Breast epithelium (tissue), 4 donors: ENCODE measurements at regions not wholly inside any gene's neighbourhood (a gene's known extent, or its start where the extent isn't known, plus 50 kb on each side); places are given as distances from the start of the nearest gene placed in this dataset.

Source experiments
- DNase-seq, 2 donors: peaks; one replicate each; pipeline ENCODE4 v3.0.0-alpha.2; 2019; ENCODE audit warnings: low spot score in 2 of 2
- H3K27ac ChIP-seq, 2 donors: fragments of 200-600 bp; sonication (generic) in 1 of 2; one replicate each; pipeline ENCODE4 v1.5.1; 2016 to 2019; ENCODE audit warnings: mild to moderate bottlenecking in 1 of 2
- H3K27me3 ChIP-seq, 2 donors: fragments of 200-600 bp; sonication (generic) in 1 of 2; one replicate each; pipeline versions ENCODE4 v1.5.1 to v1.6.0; 2017 to 2019; ENCODE audit warnings: control low read depth in 1 of 2, mild to moderate bottlenecking in 1 of 2
- H3K36me3 ChIP-seq: fragments of 200-600 bp; one replicate; pipeline ENCODE4 v1.5.1; 2019
- H3K4me1 ChIP-seq, 2 donors: fragments of 200-600 bp; sonication (generic); one replicate each; pipeline ENCODE4 v1.5.1; 2016 to 2019; ENCODE audit warnings: control low read depth in 1 of 2
- H3K4me3 ChIP-seq, 3 donors: fragments of 200-600 bp; sonication (generic); 1 replicate in 2 of 3; 2 replicates in 1 of 3; pipeline ENCODE4 v1.5.1; 2016 to 2019; ENCODE audit warnings: mild to moderate bottlenecking in 3 of 3, moderate library complexity in 2 of 3
- H3K9me3 ChIP-seq, 2 donors: fragments of 200-600 bp; sonication (generic) in 1 of 2; one replicate each; pipeline ENCODE4 v1.5.1; 2016 to 2019; ENCODE audit warnings: control low read depth in 1 of 2
- CTCF ChIP-seq, 3 donors: fragments of 450-650 bp; IDR thresholded peaks; one replicate each; pipeline ENCODE4 v1.5.1; 2016 to 2017; ENCODE audit warnings: antibody characterized with exemption in 3 of 3, mild to moderate bottlenecking in 3 of 3, moderate library complexity in 3 of 3
- POLR2A ChIP-seq: fragments of 450-650 bp; IDR thresholded peaks from one replicate; pipeline ENCODE4 v1.6.1; 2016; ENCODE audit warnings: antibody characterized with exemption, mild to moderate bottlenecking, moderate library complexity
- POLR2AphosphoS5 ChIP-seq, 3 donors: sonication (generic); formaldehyde crosslinking; IDR thresholded peaks; one replicate each; pipeline ENCODE4 v1.6.1; 2017; ENCODE audit warnings: antibody characterized with exemption in 3 of 3
- intact Hi-C: fragments of 100-400 bp; cut with DNase I; formaldehyde crosslinking; loops from one replicate; pipeline ENCODE4 v1.15.1; 2023; ENCODE audit warnings: low total_unique reads

- TF ChIP-seq POLR2AphosphoS5 (IDR thresholded peaks at IDR 0.05) (no peak), POLR2A (no peak), CTCF (IDR thresholded peaks at IDR 0.05) (no peak)
- no peak for DNase-seq
- intact Hi-C loops, result no loop called here
- no peak overlapping the region for H3K4me3 ChIP-seq
- no peaks in the 10 kb centered on the region for H3K9me3 ChIP-seq
- H3K36me3 ChIP-seq, result no peaks in the 10 kb centered on the region
- peaks cover 0 to 4% of the 10 kb centered on the region in 2 donors for H3K4me1 ChIP-seq
- no peaks in the 10 kb centered on the region for H3K27me3 ChIP-seq
- H3K27ac ChIP-seq, result peak overlapping the region in 1 of 2 donors; percentile 86
Observed at GRCh38 chr6:106796781-106797180, 167.4 kb downstream of the QRSL1 start.

GRCh38 chr6:106794129-106794528 is 164.8 kb downstream of the QRSL1 start:
- H3K36me3 ChIP-seq, result no peaks in the 10 kb centered on the region
- no peaks in the 10 kb centered on the region for H3K27me3 ChIP-seq
- H3K4me1 ChIP-seq, result peaks cover 0 to 4% of the 10 kb centered on the region in 2 donors
- H3K4me3 ChIP-seq, result no peak overlapping the region
- TF ChIP-seq POLR2AphosphoS5 (IDR thresholded peaks at IDR 0.05) (no peak), CTCF (IDR thresholded peaks at IDR 0.05) (no peak), POLR2A (no peak)
- no peaks in the 10 kb centered on the region for H3K9me3 ChIP-seq
- intact Hi-C loops, result no loop called here
- H3K27ac ChIP-seq, result no peak overlapping the region
- no peak for DNase-seq

- Histone ChIP-seq H3K27me3 (no peaks in the 10 kb centered on the region), H3K27ac (peak overlapping the region; percentile 73 to 81), H3K9me3 (no peaks in the 10 kb centered on the region), H3K4me3 (no peak overlapping the region), H3K4me1 (peaks cover 0 to 4% of the 10 kb centered on the region in 2 donors), H3K36me3 (no peaks in the 10 kb centered on the region)
- no peak for TF ChIP-seq POLR2A
- peak in 1 of 3 donors; percentile 21 for TF ChIP-seq POLR2AphosphoS5 (IDR thresholded peaks at IDR 0.05)
- DNase-seq, result no peak
- intact Hi-C loops, result no loop called here
Observed at GRCh38 chr6:106792536-106793236, 163.3 kb downstream of the QRSL1 start.

- no peaks in the 10 kb centered on the region for H3K9me3 ChIP-seq
- no peak for DNase-seq
- intact Hi-C loops, result no loop called here
- H3K27ac ChIP-seq, result no peak overlapping the region
- no peak overlapping the region for H3K4me3 ChIP-seq
- H3K36me3 ChIP-seq, result no peaks in the 10 kb centered on the region
- peaks cover 0 to 4% of the 10 kb centered on the region in 2 donors for H3K4me1 ChIP-seq
- TF ChIP-seq POLR2A (no peak), CTCF (IDR thresholded peaks at IDR 0.05) (no peak), POLR2AphosphoS5 (IDR thresholded peaks at IDR 0.05) (no peak)
- no peaks in the 10 kb centered on the region for H3K27me3 ChIP-seq
Observed at GRCh38 chr6:106790935-106791334, 161.6 kb downstream of the QRSL1 start.

- no peak for DNase-seq
- H3K27ac ChIP-seq, result no peak overlapping the region
- TF ChIP-seq POLR2A (no peak), CTCF (IDR thresholded peaks at IDR 0.05) (no peak), POLR2AphosphoS5 (IDR thresholded peaks at IDR 0.05) (no peak)
- H3K36me3 ChIP-seq, result no peaks in the 10 kb centered on the region
- H3K27me3 ChIP-seq, result no peaks in the 10 kb centered on the region
- H3K9me3 ChIP-seq, result no peaks in the 10 kb centered on the region
- no peak overlapping the region for H3K4me3 ChIP-seq
- intact Hi-C loops, result no loop called here
- peaks cover 0 to 4% of the 10 kb centered on the region in 2 donors for H3K4me1 ChIP-seq
Observed at GRCh38 chr6:106790149-106790770, 160.9 kb downstream of the QRSL1 start.
